GM19035 (cell line): ENCODE measurements at regions not wholly inside any gene's neighbourhood (a gene's known extent, or its start where the extent isn't known, plus 50 kb on each side); places are given as distances from the start of the nearest gene placed in this dataset.
"Not testable (repeated sequence)": the region's sequence is repeated elsewhere in the genome, so short reads cannot be mapped to it uniquely, and the experiment has no call there.

Source experiments
- ATAC-seq: cut with Tn5 transposase; IDR thresholded peaks from one replicate; pipeline ENCODE4 v1.9.1; 2021; ENCODE audit not compliant: unreplicated experiment

GRCh38 chr18:8882632-8883408, 177.5 kb downstream of the MTCL1 start:
- ATAC-seq: no peak

- no peak for ATAC-seq
Measured at GRCh38 chr18:8883409-8883668, 178.0 kb downstream of the MTCL1 start.

GRCh38 chr18:8887877-8888276, 182.5 kb downstream of the MTCL1 start:
- not testable (repeated sequence) for ATAC-seq

GRCh38 chr18:8889489-8889888, 184.1 kb downstream of the MTCL1 start:
- ATAC-seq: no peak

GRCh38 chr18:8890503-8890902, 185.1 kb downstream of the MTCL1 start:
- ATAC-seq: not testable (repeated sequence)

- no peak for ATAC-seq
Measured at GRCh38 chr18:8890957-8891464, 185.7 kb downstream of the MTCL1 start.

- ATAC-seq: no peak
Measured at GRCh38 chr18:8893221-8893620, 187.9 kb downstream of the MTCL1 start.

GRCh38 chr18:8893628-8894231, 188.4 kb downstream of the MTCL1 start:
- ATAC-seq: no peak

- ATAC-seq: no peak
Measured at GRCh38 chr18:8894823-8895222, 189.5 kb downstream of the MTCL1 start.

- no peak for ATAC-seq
Measured at GRCh38 chr18:8895341-8895740, 190.0 kb downstream of the MTCL1 start.

GRCh38 chr18:8895987-8896619, 190.7 kb downstream of the MTCL1 start:
- no peak for ATAC-seq

- ATAC-seq: no peak
Measured at GRCh38 chr18:8899000-8899399, 193.6 kb downstream of the MTCL1 start.

GRCh38 chr18:8900552-8900951, 195.2 kb downstream of the MTCL1 start:
- ATAC-seq: no peak

GRCh38 chr18:8901019-8901418, 195.7 kb downstream of the MTCL1 start:
- no peak for ATAC-seq

GRCh38 chr18:8904316-8904715, 198.2 kb upstream of the NDUFV2 start:
- ATAC-seq: no peak

- ATAC-seq: no peak
Measured at GRCh38 chr18:8908792-8909510, 193.5 kb upstream of the NDUFV2 start.

- no peak for ATAC-seq
Measured at GRCh38 chr18:8910186-8910822, 192.2 kb upstream of the NDUFV2 start.

GRCh38 chr18:8910843-8911242, 191.7 kb upstream of the NDUFV2 start:
- ATAC-seq: no peak

- ATAC-seq: no peak
Measured at GRCh38 chr18:8911408-8912340, 190.8 kb upstream of the NDUFV2 start.
